GM18858 (cell line): ENCODE measurements at regions not wholly inside any gene's neighbourhood (a gene's known extent, or its start where the extent isn't known, plus 50 kb on each side); places are given as distances from the start of the nearest gene placed in this dataset.
"Not testable (repeated sequence)": the region's sequence is repeated elsewhere in the genome, so short reads cannot be mapped to it uniquely, and the experiment has no call there.

Experiments
- ATAC-seq: cut with Tn5 transposase; IDR thresholded peaks from one replicate; pipeline ENCODE4 v1.9.1; 2021; ENCODE audit not compliant: unreplicated experiment

- ATAC-seq: no peak
Observed at GRCh38 chr1:184858288-184858687, 103.6 kb upstream of the EDEM3 start.

- ATAC-seq: no peak
Observed at GRCh38 chr1:184854496-184855140, 100.0 kb upstream of the EDEM3 start.

GRCh38 chr1:184854036-184854435, 99.4 kb upstream of the EDEM3 start:
- no peak for ATAC-seq

- no peak for ATAC-seq
Observed at GRCh38 chr1:184851822-184852746, 97.4 kb upstream of the EDEM3 start.

- peak; percentile 99 for ATAC-seq
Observed at GRCh38 chr1:184843732-184844495, 89.3 kb upstream of the EDEM3 start.

- no peak for ATAC-seq
Observed at GRCh38 chr1:184840596-184840995, 85.9 kb upstream of the EDEM3 start.

GRCh38 chr1:184838504-184838951, 83.9 kb upstream of the EDEM3 start:
- no peak for ATAC-seq

- ATAC-seq: peak; percentile 40
Observed at GRCh38 chr1:184836934-184837895, 82.6 kb upstream of the EDEM3 start.

- ATAC-seq: no peak
Observed at GRCh38 chr1:184836141-184836540, 81.5 kb upstream of the EDEM3 start.

- ATAC-seq: not testable (repeated sequence)
Observed at GRCh38 chr1:184833994-184834393, 79.3 kb upstream of the EDEM3 start.

- ATAC-seq: no peak
Observed at GRCh38 chr1:184832517-184832916, 77.9 kb upstream of the EDEM3 start.

- not testable (repeated sequence) for ATAC-seq
Observed at GRCh38 chr1:184829496-184829895, 74.8 kb upstream of the EDEM3 start.

- ATAC-seq: no peak
Observed at GRCh38 chr1:184828369-184828717, 73.7 kb upstream of the EDEM3 start.

- ATAC-seq: no peak
Observed at GRCh38 chr1:184827600-184828368, 73.1 kb upstream of the EDEM3 start.

- no peak for ATAC-seq
Observed at GRCh38 chr1:184826001-184826400, 71.3 kb upstream of the EDEM3 start.

GRCh38 chr1:184825571-184825970, 70.9 kb upstream of the EDEM3 start:
- no peak for ATAC-seq

- no peak for ATAC-seq
Observed at GRCh38 chr1:184824691-184825323, 70.1 kb upstream of the EDEM3 start.

GRCh38 chr1:184823080-184823479, 68.4 kb upstream of the EDEM3 start:
- ATAC-seq: no peak

- no peak for ATAC-seq
Observed at GRCh38 chr1:184822267-184822666, 67.6 kb upstream of the EDEM3 start.
